HEK293 (cell line): ENCODE measurements at regions not wholly inside any gene's neighbourhood (a gene's known extent, or its start where the extent isn't known, plus 50 kb on each side); places are given as distances from the start of the nearest gene placed in this dataset.

Source experiments
- CTCF ChIA-PET: fragments of 350-600 bp; formaldehyde crosslinking; extraction: SDS; loops from one replicate; lab custom pipeline; 2021; ENCODE audit warnings: antibody characterized with exemption; lab: Yijun Ruan, JAX
- POLR2A ChIA-PET: fragments of 300-600 bp; formaldehyde crosslinking; extraction: SDS; loops from one replicate; lab custom pipeline; 2020; ENCODE audit warnings: antibody characterized with exemption, inconsistent platforms; lab: Yijun Ruan, JAX
- H3K27ac ChIP-seq: fragments of 200-500 bp; sonication (Bioruptor generic); 2 replicates; pipeline ENCODE4 v1.5.1; 2014; ENCODE audit warnings: low read depth, low read length, control low read depth, inconsistent platforms; ENCODE audit errors: extremely low read depth
- H3K36me3 ChIP-seq, 2 experiments: fragments of 200-500 bp in 1 of 2; sonication (Bioruptor generic) in 1 of 2; 1 replicate in 1 of 2; 2 replicates in 1 of 2; pipeline ENCODE4 v1.5.1; 2014 to 2017; ENCODE audit warnings: inconsistent platforms in 2 of 2, low read length in 2 of 2; ENCODE audit not compliant: control insufficient read depth in 2 of 2, insufficient read depth in 1 of 2
- H3K4me1 ChIP-seq: fragments of 200-500 bp; sonication (Bioruptor generic); 2 replicates; pipeline ENCODE4 v1.5.1; 2014; ENCODE audit warnings: mild to moderate bottlenecking, low read length, inconsistent platforms; ENCODE audit not compliant: control insufficient read depth, insufficient read depth
- H3K4me3 ChIP-seq: 2 replicates; pipeline ENCODE4 v1.5.1; 2011; ENCODE audit warnings: low read depth, mild to moderate bottlenecking, control low read depth, low read length, moderate library complexity
- H3K9me3 ChIP-seq: fragments of 200-500 bp; sonication (Bioruptor generic); 2 replicates; pipeline ENCODE4 v1.5.1; 2014; ENCODE audit warnings: low read depth, low read length, inconsistent platforms; ENCODE audit not compliant: control insufficient read depth, insufficient read depth
- BCL11B ChIP-seq: fragments of 450-650 bp; formaldehyde crosslinking; IDR thresholded peaks from 2 replicates; pipeline ENCODE4 v1.5.1; 2016; ENCODE audit warnings: low read depth, missing biosample characterization, missing genetic modification characterization
- PRDM10 ChIP-seq: fragments of 450-650 bp; formaldehyde crosslinking; IDR thresholded peaks from 2 replicates; pipeline ENCODE4 v1.5.1; 2016; ENCODE audit warnings: missing biosample characterization, missing genetic modification characterization
- PRDM2 ChIP-seq: fragments of 450-650 bp; formaldehyde crosslinking; IDR thresholded peaks from 2 replicates; pipeline ENCODE4 v1.5.1; 2016; ENCODE audit warnings: missing biosample characterization, missing genetic modification characterization, borderline replicate concordance
- SP3 ChIP-seq: fragments of 450-650 bp; formaldehyde crosslinking; IDR thresholded peaks from 2 replicates; pipeline ENCODE4 v1.5.1; 2016; ENCODE audit warnings: missing biosample characterization, missing genetic modification characterization
- ZNF335 ChIP-seq: fragments of 450-650 bp; formaldehyde crosslinking; conservative IDR thresholded peaks from 2 replicates; pipeline ENCODE4 v1.5.1; 2016; ENCODE audit warnings: missing biosample characterization, missing genetic modification characterization
- ZNF350 ChIP-seq: fragments of 450-650 bp; formaldehyde crosslinking; IDR thresholded peaks from 2 replicates; pipeline ENCODE4 v1.5.0; 2017; ENCODE audit warnings: missing biosample characterization, mild to moderate bottlenecking, missing genetic modification characterization
- ZNF626 ChIP-seq: fragments of 450-650 bp; sonication (Bioruptor Pico); formaldehyde crosslinking; IDR thresholded peaks from 2 replicates; pipeline ENCODE4 v1.5.1; 2018; ENCODE audit warnings: missing biosample characterization, missing genetic modification characterization, inconsistent platforms
- TF ChIP-seq, protein P1 (sequence below): fragments of 450-650 bp; formaldehyde crosslinking; IDR thresholded peaks from 2 replicates; pipeline ENCODE4 v1.5.1; 2016; ENCODE audit warnings: missing biosample characterization, missing genetic modification characterization

GRCh38 chr5:159486836-159487235 is 156.5 kb upstream of the IL12B start:
- CTCF ChIA-PET: interaction anchor here (0.7 kb wide), 1 partner anchor 500 kb away, joined by 3 read pairs; no protein-coding TSS in a partner anchor

More at GRCh38 chr5:159486836-159487235, 156.5 kb upstream of the IL12B start:
- TF ChIP-seq ZNF335 (no peak), PRDM2 (tag by site-specific recombination) (no peak), BCL11B (tag by site-specific recombination) (no peak), ZNF626 (tag by site-specific recombination) (no peak), PRDM10 (tag by site-specific recombination) (no peak), SP3 (tag by site-specific recombination) (no peak), ZNF350 (tag by site-specific recombination) (no peak)
- TF ChIP-seq, protein P1, sequence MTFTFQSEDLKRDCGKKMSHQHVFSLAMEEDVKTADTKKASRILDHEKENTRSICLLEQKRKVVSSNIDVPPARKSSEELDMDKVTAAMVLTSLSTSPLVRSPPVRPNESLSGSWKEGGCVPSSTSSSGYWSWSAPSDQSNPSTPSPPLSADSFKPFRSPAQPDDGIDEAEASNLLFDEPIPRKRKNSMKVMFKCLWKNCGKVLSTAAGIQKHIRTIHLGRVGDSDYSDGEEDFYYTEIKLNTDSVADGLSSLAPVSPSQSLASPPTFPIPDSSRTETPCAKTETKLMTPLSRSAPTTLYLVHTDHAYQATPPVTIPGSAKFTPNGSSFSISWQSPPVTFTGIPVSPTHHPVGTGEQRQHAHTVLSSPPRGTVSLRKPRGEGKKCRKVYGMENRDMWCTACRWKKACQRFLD (tag by site-specific recombination): no peak
- Histone ChIP-seq H3K4me3 (no peak overlapping the region), H3K27ac (no peak overlapping the region), H3K4me1 (peaks cover 8% of the 10 kb centered on the region), H3K36me3 (no peaks in the 10 kb centered on the region), H3K9me3 (no peaks in the 10 kb centered on the region)
- POLR2A ChIA-PET: no interaction called here
